ENCODE measurements at regions not wholly inside any gene's neighbourhood (a gene's known extent, or its start where the extent isn't known, plus 50 kb on each side); places are given as distances from the start of the nearest gene placed in this dataset.

DNA sequence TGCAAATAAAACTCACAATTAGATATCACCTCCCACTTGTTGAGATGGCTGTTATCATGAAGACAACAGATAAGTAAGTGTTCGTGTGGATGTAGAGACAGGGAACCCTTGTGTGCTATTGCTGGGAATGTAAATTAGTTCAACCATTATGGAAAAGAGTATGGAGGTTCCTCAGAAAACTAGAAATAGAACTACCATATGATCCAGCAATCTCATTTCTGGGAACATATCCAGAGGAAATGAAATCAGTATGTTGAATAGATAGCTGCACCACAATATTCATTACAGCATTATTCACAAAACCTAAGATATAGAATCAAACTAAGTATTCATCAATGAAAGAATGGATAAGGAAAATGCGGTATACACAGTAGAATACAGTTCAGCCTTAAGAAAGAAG is 418.7 kb upstream of the CNTN6 start:
- no peak for DNase-seq (ENCODE audit: low spot score)
- TF ChIP-seq, protein P1, sequence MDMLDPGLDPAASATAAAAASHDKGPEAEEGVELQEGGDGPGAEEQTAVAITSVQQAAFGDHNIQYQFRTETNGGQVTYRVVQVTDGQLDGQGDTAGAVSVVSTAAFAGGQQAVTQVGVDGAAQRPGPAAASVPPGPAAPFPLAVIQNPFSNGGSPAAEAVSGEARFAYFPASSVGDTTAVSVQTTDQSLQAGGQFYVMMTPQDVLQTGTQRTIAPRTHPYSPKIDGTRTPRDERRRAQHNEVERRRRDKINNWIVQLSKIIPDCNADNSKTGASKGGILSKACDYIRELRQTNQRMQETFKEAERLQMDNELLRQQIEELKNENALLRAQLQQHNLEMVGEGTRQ (CRISPR knock-in tag; IDR thresholded peaks at IDR 0.05), result no peak
- TF ChIP-seq TCF7 (CRISPR knock-in tag; IDR thresholded peaks at IDR 0.05; ENCODE audit: low read depth) (no peak), ATF1 (CRISPR knock-in tag; IDR thresholded peaks at IDR 0.05) (no peak), ZNF232 (CRISPR knock-in tag; IDR thresholded peaks at IDR 0.05) (no peak), NFE2L1 (CRISPR knock-in tag; IDR thresholded peaks at IDR 0.05) (no peak), ZNF416 (CRISPR knock-in tag; IDR thresholded peaks at IDR 0.05) (no peak), RELA (CRISPR knock-in tag; IDR thresholded peaks at IDR 0.05; ENCODE audit: borderline replicate concordance) (no peak), OVOL2 (CRISPR knock-in tag; IDR thresholded peaks at IDR 0.05; ENCODE audit: borderline replicate concordance) (no peak), EMX1 (CRISPR knock-in tag; IDR thresholded peaks at IDR 0.05) (no peak), FOXP1 (CRISPR knock-in tag; IDR thresholded peaks at IDR 0.05; ENCODE audit: borderline replicate concordance) (no peak), PRRX2 (CRISPR knock-in tag; IDR thresholded peaks at IDR 0.05) (no peak), AR (CRISPR knock-in tag; IDR thresholded peaks at IDR 0.05) (no peak), MLX (CRISPR knock-in tag; IDR thresholded peaks at IDR 0.05) (no peak)
- TF ChIP-seq, protein P2, sequence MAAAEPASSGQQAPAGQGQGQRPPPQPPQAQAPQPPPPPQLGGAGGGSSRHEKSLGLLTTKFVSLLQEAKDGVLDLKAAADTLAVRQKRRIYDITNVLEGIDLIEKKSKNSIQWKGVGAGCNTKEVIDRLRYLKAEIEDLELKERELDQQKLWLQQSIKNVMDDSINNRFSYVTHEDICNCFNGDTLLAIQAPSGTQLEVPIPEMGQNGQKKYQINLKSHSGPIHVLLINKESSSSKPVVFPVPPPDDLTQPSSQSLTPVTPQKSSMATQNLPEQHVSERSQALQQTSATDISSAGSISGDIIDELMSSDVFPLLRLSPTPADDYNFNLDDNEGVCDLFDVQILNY (CRISPR knock-in tag; IDR thresholded peaks at IDR 0.05), result no peak
- TF ChIP-seq, protein P3, sequence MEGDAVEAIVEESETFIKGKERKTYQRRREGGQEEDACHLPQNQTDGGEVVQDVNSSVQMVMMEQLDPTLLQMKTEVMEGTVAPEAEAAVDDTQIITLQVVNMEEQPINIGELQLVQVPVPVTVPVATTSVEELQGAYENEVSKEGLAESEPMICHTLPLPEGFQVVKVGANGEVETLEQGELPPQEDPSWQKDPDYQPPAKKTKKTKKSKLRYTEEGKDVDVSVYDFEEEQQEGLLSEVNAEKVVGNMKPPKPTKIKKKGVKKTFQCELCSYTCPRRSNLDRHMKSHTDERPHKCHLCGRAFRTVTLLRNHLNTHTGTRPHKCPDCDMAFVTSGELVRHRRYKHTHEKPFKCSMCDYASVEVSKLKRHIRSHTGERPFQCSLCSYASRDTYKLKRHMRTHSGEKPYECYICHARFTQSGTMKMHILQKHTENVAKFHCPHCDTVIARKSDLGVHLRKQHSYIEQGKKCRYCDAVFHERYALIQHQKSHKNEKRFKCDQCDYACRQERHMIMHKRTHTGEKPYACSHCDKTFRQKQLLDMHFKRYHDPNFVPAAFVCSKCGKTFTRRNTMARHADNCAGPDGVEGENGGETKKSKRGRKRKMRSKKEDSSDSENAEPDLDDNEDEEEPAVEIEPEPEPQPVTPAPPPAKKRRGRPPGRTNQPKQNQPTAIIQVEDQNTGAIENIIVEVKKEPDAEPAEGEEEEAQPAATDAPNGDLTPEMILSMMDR (IDR thresholded peaks at IDR 0.05), result no peak
- TF ChIP-seq, protein P4, sequence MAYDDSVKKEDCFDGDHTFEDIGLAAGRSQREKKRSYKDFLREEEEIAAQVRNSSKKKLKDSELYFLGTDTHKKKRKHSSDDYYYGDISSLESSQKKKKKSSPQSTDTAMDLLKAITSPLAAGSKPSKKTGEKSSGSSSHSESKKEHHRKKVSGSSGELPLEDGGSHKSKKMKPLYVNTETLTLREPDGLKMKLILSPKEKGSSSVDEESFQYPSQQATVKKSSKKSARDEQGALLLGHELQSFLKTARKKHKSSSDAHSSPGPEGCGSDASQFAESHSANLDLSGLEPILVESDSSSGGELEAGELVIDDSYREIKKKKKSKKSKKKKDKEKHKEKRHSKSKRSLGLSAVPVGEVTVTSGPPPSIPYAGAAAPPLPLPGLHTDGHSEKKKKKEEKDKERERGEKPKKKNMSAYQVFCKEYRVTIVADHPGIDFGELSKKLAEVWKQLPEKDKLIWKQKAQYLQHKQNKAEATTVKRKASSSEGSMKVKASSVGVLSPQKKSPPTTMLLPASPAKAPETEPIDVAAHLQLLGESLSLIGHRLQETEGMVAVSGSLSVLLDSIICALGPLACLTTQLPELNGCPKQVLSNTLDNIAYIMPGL (CRISPR knock-in tag; IDR thresholded peaks at IDR 0.05), result no peak
- TF ChIP-seq, protein P5, sequence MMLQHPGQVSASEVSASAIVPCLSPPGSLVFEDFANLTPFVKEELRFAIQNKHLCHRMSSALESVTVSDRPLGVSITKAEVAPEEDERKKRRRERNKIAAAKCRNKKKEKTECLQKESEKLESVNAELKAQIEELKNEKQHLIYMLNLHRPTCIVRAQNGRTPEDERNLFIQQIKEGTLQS (CRISPR knock-in tag; conservative IDR thresholded peaks at IDR 0.05), result no peak
- ATAC-seq, result no peak
- CTCF ChIA-PET, result no interaction called here
- Mint-ChIP-seq H3K36me3 (peaks cover 71% of the 10 kb centered on the region), H3K27me3 (ENCODE audit: low read depth) (no peaks in the 10 kb centered on the region), H3K4me3 (no peak overlapping the region), H3K4me1 (no peaks in the 10 kb centered on the region), H3K9me3 (peaks cover 80% of the 10 kb centered on the region), H3K27ac (no peak overlapping the region)
- POLR2A ChIA-PET, result no interaction called here

DNA sequence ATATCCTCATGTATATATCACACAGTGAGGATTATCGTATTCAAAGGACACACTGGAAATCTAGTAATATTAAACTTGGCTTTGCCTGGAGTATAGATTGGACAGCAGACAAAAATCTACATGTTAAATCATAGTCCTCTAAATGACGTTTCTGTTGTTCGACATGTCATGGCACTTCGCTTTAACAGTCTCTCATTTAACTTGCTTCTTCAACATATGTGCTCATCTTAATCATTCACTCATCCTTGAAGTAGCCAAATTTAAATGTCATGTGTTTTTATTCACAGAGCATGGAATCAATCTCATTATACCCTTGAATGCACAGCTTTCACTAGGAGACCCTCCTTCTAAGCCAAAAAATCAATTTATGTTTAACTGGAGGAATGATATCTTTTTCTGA is 417.0 kb upstream of the CNTN6 start:
- H3K36me3 Mint-ChIP-seq, result peaks cover 74% of the 10 kb centered on the region
- H3K9me3 Mint-ChIP-seq, result peaks cover 90% of the 10 kb centered on the region
- ChIA-PET POLR2A (no interaction called here), CTCF (no interaction called here)
- ATAC-seq (no peak), DNase-seq (ENCODE audit: low spot score) (no peak)
- no peak overlapping the region for H3K4me3 Mint-ChIP-seq
- H3K27me3 Mint-ChIP-seq (ENCODE audit: low read depth), result no peaks in the 10 kb centered on the region
- no peak overlapping the region for H3K27ac Mint-ChIP-seq
- H3K4me1 Mint-ChIP-seq, result no peaks in the 10 kb centered on the region
- TF ChIP-seq, protein P3 (IDR thresholded peaks at IDR 0.05), result no peak
- no peak for TF ChIP-seq TEAD1 (CRISPR knock-in tag; IDR thresholded peaks at IDR 0.05)
- TF ChIP-seq, protein P6, sequence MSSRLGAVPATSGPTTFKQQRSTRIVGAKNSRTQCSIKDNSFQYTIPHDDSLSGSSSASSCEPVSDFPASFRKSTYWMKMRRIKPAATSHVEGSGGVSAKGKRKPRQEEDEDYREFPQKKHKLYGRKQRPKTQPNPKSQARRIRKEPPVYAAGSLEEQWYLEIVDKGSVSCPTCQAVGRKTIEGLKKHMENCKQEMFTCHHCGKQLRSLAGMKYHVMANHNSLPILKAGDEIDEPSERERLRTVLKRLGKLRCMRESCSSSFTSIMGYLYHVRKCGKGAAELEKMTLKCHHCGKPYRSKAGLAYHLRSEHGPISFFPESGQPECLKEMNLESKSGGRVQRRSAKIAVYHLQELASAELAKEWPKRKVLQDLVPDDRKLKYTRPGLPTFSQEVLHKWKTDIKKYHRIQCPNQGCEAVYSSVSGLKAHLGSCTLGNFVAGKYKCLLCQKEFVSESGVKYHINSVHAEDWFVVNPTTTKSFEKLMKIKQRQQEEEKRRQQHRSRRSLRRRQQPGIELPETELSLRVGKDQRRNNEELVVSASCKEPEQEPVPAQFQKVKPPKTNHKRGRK (CRISPR knock-in tag; IDR thresholded peaks at IDR 0.05; ENCODE audit: borderline replicate concordance), result no peak
- TF ChIP-seq, protein P7, sequence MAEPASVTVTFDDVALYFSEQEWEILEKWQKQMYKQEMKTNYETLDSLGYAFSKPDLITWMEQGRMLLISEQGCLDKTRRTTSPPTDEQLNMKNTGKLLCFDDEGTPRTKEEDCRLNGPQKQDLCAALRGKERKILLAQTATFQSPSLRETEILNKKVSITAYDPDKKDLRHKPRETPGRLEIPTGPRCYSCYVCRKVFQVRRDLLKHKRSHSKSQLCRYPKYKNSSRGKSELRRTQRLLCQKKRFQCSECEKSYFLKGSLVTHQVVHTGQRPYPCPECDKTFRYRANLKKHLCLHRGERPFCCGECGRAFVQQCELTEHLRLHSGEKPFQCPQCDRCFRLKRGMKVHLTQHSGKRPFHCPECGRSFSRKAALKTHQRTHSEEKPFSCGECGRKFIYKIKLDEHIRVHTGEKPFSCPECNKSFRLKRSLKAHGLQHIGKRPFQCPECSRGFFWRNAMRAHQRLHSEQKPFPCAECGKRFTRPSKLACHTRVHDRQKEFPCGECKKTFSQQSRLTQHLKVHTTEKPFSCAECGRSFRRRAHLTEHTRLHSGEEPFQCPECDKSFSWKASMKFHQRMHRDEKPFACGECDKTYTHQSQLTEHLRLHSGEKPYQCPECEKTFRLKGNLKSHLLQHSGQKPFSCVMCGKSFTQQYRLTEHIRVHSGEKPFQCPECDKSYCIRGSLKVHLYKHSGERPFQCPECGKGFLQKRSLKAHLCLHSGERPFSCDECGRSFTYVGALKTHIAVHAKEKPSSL (CRISPR knock-in tag; conservative IDR thresholded peaks at IDR 0.05), result no peak

All from WTC11 (cell line).